ENCODE measurements at regions not wholly inside any gene's neighbourhood (a gene's known extent, or its start where the extent isn't known, plus 50 kb on each side); places are given as distances from the start of the nearest gene placed in this dataset.
"Not testable (repeated sequence)": the region's sequence is repeated elsewhere in the genome, so short reads cannot be mapped to it uniquely, and the experiment has no call there.

DNA sequence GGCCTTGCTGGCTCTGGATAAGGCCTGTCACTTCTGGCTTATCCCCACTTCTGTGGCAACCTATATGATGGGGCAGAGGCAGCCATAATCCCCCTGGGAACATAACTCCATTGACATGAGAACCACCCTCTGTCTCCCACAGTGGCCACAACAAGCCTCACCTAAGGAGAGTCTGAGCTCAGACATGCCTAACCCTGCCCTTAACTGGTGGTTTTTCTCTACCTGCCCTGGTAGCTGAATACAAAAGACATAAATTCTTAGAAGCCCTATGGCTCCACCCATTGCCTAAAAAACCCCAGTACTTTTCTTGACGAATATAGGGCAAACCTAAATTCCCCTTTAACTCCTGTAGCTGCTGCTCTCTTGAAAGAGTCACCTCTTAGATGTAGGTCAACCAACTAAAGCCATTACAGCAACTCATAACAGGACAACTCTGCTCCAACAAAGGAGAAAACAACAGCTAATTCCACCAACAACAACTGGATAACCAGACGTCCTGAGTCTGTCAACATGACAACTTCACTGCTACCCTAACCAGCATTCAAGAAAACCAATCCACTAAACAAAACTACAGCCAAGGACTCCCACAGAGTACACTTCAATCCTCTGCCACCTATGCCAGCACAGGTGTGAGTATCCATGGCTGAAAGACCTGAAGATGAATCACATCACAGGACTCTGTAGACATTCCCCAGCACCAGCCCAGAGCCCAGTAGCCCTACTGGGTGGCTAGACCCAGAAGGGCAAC lies 427.7 kb downstream of the PRELID2 start:
- H3K9me3 Mint-ChIP-seq, result peaks cover 36% of the 10 kb centered on the region
- H3K27ac Mint-ChIP-seq, result no peak overlapping the region
- no peaks in the 10 kb centered on the region for H3K27me3 Mint-ChIP-seq
- no peak overlapping the region for H3K4me3 Mint-ChIP-seq
- ChIA-PET POLR2A (no interaction called here), CTCF (no interaction called here)
- H3K36me3 Mint-ChIP-seq, result no peaks in the 10 kb centered on the region
- DNase-seq, result no peak
- no peaks in the 10 kb centered on the region for H3K4me1 Mint-ChIP-seq (ENCODE audit: low read depth)
- intact Hi-C loops (cut with micrococcal nuclease), result no loop called here

DNA sequence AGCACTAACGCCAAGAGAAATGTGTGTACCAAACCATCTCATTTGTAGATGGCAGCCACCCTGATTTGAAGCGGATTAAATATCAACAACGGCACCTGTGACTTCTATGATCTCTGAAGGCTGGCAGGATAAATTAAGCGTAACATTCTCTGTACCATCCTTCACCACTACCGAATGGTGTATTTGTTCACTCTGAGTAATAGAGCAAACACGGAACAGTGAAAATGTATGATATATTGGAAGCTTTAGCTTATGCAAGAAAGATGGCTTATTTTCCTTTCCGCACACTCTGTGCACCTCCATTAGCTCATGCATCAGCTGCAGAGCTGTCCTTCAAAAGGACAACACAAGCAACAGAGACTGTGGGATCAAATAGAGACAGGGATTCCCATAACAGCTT lies 431.1 kb downstream of the PRELID2 start:
- Mint-ChIP-seq H3K27ac (no peak overlapping the region), H3K27me3 (no peaks in the 10 kb centered on the region), H3K36me3 (no peaks in the 10 kb centered on the region), H3K9me3 (peaks cover 24% of the 10 kb centered on the region), H3K4me3 (no peak overlapping the region), H3K4me1 (ENCODE audit: low read depth) (no peaks in the 10 kb centered on the region)
- ChIA-PET POLR2A (no interaction called here), CTCF (no interaction called here)
- no peak for DNase-seq
- intact Hi-C loops (cut with micrococcal nuclease), result no loop called here

DNA sequence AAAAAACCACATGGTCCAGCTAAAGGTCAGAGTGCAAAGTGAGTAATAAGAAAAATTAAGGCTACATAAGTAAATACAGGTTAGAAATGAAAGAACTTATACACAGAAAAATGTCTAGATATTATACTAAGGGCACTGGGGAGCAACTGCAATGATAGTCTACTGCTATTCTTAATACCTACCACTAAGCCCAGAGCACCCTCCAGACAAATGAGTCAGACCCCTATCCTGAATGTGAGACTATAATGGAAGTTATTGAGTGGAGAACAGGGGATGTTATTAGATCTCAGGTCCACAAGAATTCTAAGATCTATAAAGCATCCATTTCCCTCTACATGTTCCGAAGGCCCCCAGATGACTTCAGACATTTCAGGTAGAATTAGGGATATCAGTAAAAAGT lies 438.3 kb downstream of the PRELID2 start:
- CTCF ChIA-PET, result interaction anchor here (0.6 kb wide), 1 partner anchor 48 kb away, joined by 3 read pairs; no protein-coding TSS in a partner anchor
- POLR2A ChIA-PET, result no interaction called here
- Mint-ChIP-seq H3K27ac (no peak overlapping the region), H3K4me3 (no peak overlapping the region), H3K27me3 (no peaks in the 10 kb centered on the region), H3K4me1 (ENCODE audit: low read depth) (no peaks in the 10 kb centered on the region), H3K36me3 (no peaks in the 10 kb centered on the region), H3K9me3 (peaks cover 28% of the 10 kb centered on the region)
- intact Hi-C loops (cut with micrococcal nuclease), result no loop called here
- no peak for DNase-seq

DNA sequence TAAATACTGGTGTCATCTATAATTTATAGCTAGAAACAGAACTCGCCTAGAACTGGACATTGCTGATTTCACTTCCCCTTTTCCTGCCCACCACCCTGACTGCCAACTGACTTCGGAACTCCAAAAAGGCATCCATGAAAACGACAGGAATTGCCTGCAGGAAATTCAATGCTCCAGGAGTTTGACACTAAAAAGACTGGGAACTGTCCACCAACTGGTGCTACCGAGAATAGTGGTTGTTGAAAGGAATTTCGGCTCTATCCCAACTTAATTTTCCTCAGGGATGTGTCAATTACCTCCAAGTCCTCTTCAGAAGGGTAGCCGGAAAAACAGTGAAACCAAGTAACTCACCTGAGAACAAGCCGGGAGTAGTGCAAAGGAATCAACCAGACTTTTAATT lies 440.0 kb downstream of the PRELID2 start:
- H3K4me3 Mint-ChIP-seq; POLR2A ChIA-PET; H3K27ac Mint-ChIP-seq; CTCF ChIA-PET; H3K27me3 Mint-ChIP-seq; DNase-seq; intact Hi-C loops (cut with micrococcal nuclease); H3K4me1 Mint-ChIP-seq (ENCODE audit: low read depth); H3K36me3 Mint-ChIP-seq: not testable (repeated sequence)
- H3K9me3 Mint-ChIP-seq, result peaks cover 28% of the 10 kb centered on the region

DNA sequence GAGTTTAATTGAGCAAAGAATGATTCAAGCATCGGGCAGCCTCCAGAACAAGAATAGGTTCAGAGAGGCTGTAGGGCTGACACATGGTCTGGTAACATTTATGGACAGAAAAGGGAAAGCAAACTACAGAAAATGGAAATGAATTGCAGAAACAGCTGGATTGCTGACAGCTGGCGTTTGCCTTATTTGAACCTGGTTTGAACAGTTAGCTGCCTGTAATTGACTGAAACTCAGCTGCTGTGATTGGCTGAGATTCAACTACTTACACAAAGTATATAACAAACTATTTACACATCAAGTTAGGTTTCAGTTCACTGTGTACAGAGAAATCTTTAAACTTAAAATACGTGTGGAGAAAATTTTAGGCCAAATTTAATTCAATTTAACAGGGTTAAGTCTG lies 441.7 kb downstream of the PRELID2 start:
- CTCF ChIA-PET, result no interaction called here
- intact Hi-C loops (cut with micrococcal nuclease), result no loop called here
- Mint-ChIP-seq H3K4me3 (no peak overlapping the region), H3K9me3 (peaks cover 28% of the 10 kb centered on the region), H3K4me1 (ENCODE audit: low read depth) (no peaks in the 10 kb centered on the region), H3K27ac (no peak overlapping the region), H3K36me3 (no peaks in the 10 kb centered on the region), H3K27me3 (no peaks in the 10 kb centered on the region)
- DNase-seq, result no peak
- POLR2A ChIA-PET, result no interaction called here

DNA sequence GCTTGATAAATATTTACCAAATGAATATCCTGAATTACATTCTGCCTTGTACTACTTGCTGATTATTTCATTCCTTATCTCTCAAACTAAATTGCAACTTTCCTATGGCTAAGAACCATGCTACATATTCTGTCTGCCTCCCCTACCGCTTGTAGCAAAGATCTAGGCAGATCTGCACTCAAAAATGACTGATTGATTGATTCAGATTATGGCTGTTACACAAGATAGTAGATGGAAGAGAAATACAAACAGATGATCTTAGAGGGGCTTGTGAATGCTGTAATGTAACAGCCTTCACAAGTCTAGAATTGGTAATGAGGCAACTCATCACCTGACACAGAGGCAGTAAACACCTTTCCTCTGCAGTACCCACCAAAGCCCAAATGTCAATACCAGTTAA lies 446.1 kb downstream of the PRELID2 start:
- H3K27me3 Mint-ChIP-seq, result no peaks in the 10 kb centered on the region
- intact Hi-C loops (cut with micrococcal nuclease), result no loop called here
- no peak overlapping the region for H3K4me3 Mint-ChIP-seq
- no peaks in the 10 kb centered on the region for H3K36me3 Mint-ChIP-seq
- no peak overlapping the region for H3K27ac Mint-ChIP-seq
- peaks cover 18% of the 10 kb centered on the region for H3K9me3 Mint-ChIP-seq
- ChIA-PET POLR2A (no interaction called here), CTCF (no interaction called here)
- DNase-seq, result no peak
- no peaks in the 10 kb centered on the region for H3K4me1 Mint-ChIP-seq (ENCODE audit: low read depth)

DNA sequence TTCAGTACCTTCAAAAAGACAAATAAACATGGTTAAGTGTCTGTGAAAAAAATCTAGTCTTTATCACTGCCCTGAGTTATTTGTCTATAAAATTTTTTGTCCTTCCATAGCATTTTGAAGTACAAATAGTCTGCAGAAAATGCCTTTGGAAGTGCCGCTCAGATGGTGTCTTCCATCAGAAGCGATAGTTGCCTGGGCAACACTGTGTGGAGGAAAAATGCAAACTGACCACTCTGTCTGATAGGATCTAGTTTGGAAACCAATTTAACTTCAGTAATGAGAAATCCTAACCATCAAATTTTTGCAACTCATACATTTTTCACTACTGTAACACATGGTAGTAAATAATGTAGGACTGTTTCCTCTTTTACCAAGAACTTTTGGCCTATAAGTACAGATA lies 449.9 kb downstream of the PRELID2 start:
- no peak for DNase-seq
- peaks cover 8% of the 10 kb centered on the region for H3K9me3 Mint-ChIP-seq
- H3K4me1 Mint-ChIP-seq (ENCODE audit: low read depth), result no peaks in the 10 kb centered on the region
- no peaks in the 10 kb centered on the region for H3K36me3 Mint-ChIP-seq
- ChIA-PET CTCF (no interaction called here), POLR2A (no interaction called here)
- no peaks in the 10 kb centered on the region for H3K27me3 Mint-ChIP-seq
- no peak overlapping the region for H3K27ac Mint-ChIP-seq
- intact Hi-C loops (cut with micrococcal nuclease), result no loop called here
- H3K4me3 Mint-ChIP-seq, result no peak overlapping the region

DNA sequence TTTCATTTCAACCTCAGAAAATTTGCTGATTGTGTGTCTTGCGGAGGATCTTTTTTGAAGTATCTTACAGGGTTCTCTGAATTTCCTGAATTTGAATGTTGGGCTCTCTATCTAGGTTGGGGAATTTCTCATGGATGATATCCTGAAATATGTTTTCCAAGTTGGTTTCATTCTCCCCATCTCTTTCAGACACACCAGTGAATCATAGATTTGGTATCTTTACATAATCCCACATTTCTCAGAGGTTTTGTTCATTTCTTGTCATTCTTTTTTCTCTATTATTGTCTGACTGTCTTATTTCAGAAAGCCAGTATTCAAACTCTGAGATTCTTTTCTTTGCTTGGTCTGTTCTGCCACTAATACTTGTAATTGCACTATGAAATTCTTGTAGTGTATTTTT lies 456.9 kb downstream of the PRELID2 start:
- POLR2A ChIA-PET, result no interaction called here
- intact Hi-C loops (cut with micrococcal nuclease), result no loop called here
- Mint-ChIP-seq H3K4me3 (no peak overlapping the region), H3K4me1 (ENCODE audit: low read depth) (no peaks in the 10 kb centered on the region), H3K36me3 (no peaks in the 10 kb centered on the region), H3K27me3 (no peaks in the 10 kb centered on the region), H3K27ac (no peak overlapping the region), H3K9me3 (peaks cover 51% of the 10 kb centered on the region)
- CTCF ChIA-PET, result no interaction called here
- DNase-seq, result no peak

DNA sequence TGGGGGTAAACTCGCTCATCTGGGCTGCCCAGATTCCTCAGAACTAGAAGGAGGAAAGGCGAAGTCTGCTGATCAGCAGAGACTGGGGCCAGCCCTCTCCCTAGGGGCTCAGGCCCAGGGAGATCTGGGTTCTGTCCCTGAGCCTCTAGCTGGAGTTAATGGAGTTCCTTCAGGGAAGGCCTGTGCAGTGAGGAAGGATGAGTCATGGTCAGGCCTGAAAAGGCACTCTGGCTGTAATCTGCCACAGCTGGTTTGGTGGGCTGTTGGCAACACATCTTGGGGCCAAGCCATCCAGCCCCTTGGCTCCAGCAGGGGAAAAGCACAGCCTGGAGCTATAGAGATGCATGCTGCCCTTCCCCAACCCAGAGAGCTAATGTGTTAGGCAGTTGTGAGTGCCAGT lies 459.6 kb downstream of the PRELID2 start:
- H3K4me3 Mint-ChIP-seq, result no peak overlapping the region
- DNase-seq, result no peak
- no peak overlapping the region for H3K27ac Mint-ChIP-seq
- no peaks in the 10 kb centered on the region for H3K36me3 Mint-ChIP-seq
- no peaks in the 10 kb centered on the region for H3K4me1 Mint-ChIP-seq (ENCODE audit: low read depth)
- intact Hi-C loops (cut with micrococcal nuclease), result no loop called here
- H3K27me3 Mint-ChIP-seq, result no peaks in the 10 kb centered on the region
- ChIA-PET POLR2A (no interaction called here), CTCF (no interaction called here)
- peaks cover 51% of the 10 kb centered on the region for H3K9me3 Mint-ChIP-seq

DNA sequence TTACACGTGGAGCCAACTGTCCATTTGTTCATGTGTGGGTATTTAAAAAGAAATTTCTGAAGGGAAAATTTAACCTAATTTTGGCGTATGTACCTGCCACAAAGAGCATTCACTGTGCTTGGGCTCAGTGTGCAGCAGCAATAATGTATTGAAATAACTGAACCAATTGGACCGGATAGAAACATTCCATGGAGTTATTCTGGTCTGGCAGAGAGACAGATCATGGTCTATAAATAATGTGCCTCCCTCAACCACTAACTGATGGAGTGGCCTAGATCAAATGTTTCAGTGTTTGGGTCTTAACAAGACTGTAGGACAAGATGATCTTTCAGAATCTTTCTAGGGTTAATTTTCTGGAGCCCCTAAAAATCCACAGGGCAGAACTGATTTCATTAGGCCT lies 469.7 kb downstream of the PRELID2 start:
- H3K36me3 Mint-ChIP-seq, result no peaks in the 10 kb centered on the region
- H3K27ac Mint-ChIP-seq, result no peak overlapping the region
- CTCF ChIA-PET, result no interaction called here
- peaks cover 11% of the 10 kb centered on the region for H3K9me3 Mint-ChIP-seq
- intact Hi-C loops (cut with micrococcal nuclease), result no loop called here
- H3K27me3 Mint-ChIP-seq, result no peaks in the 10 kb centered on the region
- H3K4me1 Mint-ChIP-seq (ENCODE audit: low read depth), result no peaks in the 10 kb centered on the region
- no peak for DNase-seq
- no peak overlapping the region for H3K4me3 Mint-ChIP-seq
- POLR2A ChIA-PET, result no interaction called here

DNA sequence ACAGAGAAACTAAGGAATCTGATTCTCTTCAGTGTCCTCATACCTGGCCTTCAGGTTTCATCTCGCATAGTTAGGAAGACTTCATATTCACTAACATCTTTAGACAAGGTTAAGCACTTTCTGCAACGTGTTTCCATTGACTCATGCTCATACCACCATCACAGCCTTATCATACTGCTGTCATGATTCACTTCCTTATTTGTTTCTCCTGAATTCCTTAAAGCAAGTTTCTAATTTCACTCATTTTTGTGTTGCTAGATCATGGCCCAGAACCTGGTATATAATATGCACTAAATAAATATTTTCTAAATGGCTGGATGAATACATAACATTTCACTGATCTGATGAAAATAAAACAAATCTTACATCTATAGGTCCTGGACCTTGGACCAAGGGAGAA lies 472.9 kb downstream of the PRELID2 start:
- ChIA-PET CTCF (no interaction called here), POLR2A (no interaction called here)
- H3K9me3 Mint-ChIP-seq, result peaks cover 16% of the 10 kb centered on the region
- DNase-seq, result no peak
- no peak overlapping the region for H3K27ac Mint-ChIP-seq
- H3K4me1 Mint-ChIP-seq (ENCODE audit: low read depth), result no peaks in the 10 kb centered on the region
- intact Hi-C loops (cut with micrococcal nuclease), result no loop called here
- H3K4me3 Mint-ChIP-seq, result no peak overlapping the region
- H3K27me3 Mint-ChIP-seq, result no peaks in the 10 kb centered on the region
- H3K36me3 Mint-ChIP-seq, result no peaks in the 10 kb centered on the region

DNA sequence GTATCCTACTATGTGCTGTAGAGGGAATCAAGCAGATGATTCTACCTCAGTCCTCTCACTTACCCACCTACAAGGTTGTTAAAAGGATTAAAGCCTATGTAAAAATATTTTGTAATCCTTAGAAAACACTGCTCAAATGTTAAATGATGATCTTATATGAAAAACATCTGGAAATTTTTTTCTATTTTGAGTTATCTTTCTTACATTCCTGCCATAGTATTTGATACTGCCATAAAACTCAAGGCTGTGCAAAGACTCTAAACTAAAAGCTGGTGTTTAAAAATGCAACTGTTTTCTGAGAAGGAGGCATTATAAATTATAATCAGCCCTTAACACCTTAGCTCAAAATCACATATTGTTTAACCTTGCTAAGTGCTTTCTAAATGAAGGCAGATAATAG lies 474.2 kb downstream of the PRELID2 start:
- POLR2A ChIA-PET, result no interaction called here
- CTCF ChIA-PET, result no interaction called here
- no peak for DNase-seq

DNA sequence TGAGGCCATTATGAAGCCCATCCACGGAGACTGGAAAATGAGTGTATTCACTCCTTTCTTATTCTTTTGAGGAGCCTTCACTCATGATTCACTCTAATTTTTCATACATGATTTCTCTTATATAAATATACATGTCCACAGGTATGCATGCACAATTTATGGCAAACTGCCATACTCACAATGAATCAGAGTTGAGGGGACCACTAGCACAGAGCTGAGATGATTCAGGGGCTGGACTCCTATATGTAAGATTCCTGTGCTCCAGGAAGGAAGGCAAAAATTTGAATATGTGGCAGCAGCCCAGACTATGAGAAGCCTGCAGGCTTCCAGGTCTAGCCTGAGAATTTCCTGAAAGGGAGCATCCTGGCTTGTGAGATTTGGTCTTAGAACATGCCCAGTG lies 484.6 kb downstream of the PRELID2 start:
- Mint-ChIP-seq H3K36me3 (no peaks in the 10 kb centered on the region), H3K4me3 (no peak overlapping the region), H3K27ac (no peak overlapping the region), H3K27me3 (no peaks in the 10 kb centered on the region), H3K9me3 (peaks cover 11% of the 10 kb centered on the region), H3K4me1 (ENCODE audit: low read depth) (no peaks in the 10 kb centered on the region)
- CTCF ChIA-PET, result no interaction called here
- no peak for DNase-seq
- POLR2A ChIA-PET, result no interaction called here
- intact Hi-C loops (cut with micrococcal nuclease), result no loop called here

More for the DNA sequence above, 474.2 kb downstream of the PRELID2 start:
- intact Hi-C loops (cut with micrococcal nuclease), result no loop called here
- Mint-ChIP-seq H3K9me3 (peaks cover 17% of the 10 kb centered on the region), H3K4me1 (ENCODE audit: low read depth) (no peaks in the 10 kb centered on the region), H3K4me3 (no peak overlapping the region), H3K27ac (no peak overlapping the region), H3K36me3 (no peaks in the 10 kb centered on the region), H3K27me3 (no peaks in the 10 kb centered on the region)

Measured in activated CD4-positive, alpha-beta memory T cell treated with anti-CD3 and anti-CD28 coated beads for 36 hours (primary cell).